ENCODE measurements at regions not wholly inside any gene's neighbourhood (a gene's known extent, or its start where the extent isn't known, plus 50 kb on each side); places are given as distances from the start of the nearest gene placed in this dataset.

DNA sequence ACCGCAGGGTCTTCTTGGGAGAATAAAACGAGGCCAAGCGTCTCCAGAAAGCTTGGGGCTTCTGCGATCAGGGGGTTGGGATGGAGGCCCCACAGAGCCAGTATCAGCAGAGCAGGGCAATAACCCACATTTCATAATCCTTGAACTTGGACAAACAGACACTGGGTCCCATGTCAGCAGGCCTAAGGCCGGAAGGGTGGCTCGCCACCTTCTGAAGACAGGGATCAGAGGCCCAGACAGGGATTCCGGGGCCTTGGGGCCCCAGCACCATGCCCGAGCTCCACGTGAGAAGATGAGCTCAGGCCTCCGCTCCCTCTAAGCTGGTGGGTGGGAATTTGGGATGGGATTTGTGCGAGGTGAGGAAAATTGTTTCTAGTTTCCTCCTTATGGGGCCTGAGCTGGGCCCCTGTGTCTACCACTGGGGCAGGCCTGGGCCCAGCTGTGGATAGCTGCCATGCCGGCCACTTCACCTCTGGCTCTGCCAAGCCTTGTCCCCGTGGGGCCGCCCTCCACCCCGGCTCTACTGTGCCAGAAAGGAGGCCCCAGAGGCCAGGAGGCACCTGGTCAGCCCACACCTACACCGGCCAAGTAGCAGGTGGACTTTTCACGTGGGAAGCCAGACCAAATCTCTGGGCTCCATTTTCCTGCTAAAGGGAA, 67.2 kb upstream of the DLK1 start:
- no peak for DNase-seq

- no peak for DNase-seq
Measured at GRCh38 chr14:100660498-100660881, 66.2 kb upstream of the DLK1 start.

DNA sequence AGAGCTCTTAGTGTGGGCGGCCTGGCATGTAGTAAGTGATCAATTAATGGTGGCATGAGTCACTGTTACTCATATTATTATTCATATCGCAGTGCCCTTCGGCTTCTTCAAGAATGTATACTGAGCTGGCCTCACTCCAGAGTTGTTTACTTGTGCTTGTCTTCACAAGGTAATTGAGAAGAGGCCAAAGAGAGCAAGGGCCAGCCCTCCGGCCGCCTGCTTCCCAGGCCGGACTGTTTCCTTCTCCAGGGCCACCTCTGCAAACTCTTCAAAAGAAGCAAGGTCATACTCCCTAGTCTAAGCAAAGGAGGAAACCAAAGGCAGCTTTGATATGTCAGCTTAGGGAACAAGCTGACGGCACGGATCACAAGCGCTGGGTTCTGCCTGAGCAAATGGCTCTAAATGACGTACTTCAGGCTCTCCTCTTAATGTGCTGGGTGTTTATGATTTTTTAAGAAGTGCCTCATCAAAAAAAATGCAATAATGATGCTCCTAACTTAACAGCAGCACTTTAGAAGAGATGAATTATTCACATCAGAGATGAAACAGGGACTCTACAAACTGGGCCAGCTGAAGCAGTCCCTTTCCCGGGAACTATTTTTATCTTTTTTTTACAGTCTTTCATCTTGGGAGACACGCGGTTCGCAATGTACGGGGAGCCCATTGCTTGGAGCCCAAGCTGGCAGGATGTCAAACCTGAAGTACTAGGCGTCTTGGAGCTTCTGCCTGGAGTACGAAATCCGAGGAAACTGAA, 65.6 kb upstream of the DLK1 start:
- no peak for DNase-seq

DNA sequence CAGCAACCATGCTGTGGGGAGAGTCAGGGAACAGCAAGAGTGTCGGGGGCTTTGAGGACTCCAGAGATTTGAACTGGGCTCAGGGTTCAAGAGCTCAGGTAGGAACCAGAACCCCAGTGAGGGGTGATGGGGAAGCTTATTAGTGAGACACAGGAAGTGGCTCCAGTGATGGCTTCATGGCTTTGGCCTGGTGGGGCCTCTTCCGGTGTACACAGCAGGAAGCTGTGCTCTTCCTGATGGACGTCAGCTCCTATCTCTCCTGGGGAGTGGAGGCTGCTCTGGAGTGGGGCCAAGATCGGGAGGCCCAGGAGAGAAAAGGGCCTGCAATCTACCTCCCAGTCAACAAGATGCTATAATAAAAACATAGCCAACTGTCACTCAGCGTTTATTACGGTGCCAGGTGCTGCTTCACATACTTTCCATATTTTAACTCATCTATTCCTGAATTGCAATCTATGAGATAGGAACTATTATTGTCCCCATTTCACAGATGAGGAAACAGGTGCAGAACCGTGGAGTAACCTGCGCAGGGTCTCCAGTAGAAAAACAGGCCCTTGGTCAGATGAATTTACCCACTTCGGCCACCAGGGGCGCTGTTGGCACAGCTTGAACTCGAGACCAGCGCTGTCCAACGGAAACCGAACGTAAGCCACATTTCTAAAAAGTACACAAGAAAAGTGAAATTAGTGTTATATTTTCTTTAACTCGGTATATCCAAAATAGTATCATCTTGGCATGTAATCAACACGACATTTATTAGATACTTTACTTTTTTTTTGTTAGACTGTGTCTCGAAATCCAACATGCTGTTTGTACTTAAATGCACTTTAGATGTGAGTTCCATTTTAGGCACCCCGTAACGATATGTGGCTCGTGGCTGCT, 63.6 kb upstream of the DLK1 start:
- peak; percentile 33 for DNase-seq

GRCh38 chr14:100663761-100664052, 63.0 kb upstream of the DLK1 start:
- no peak for DNase-seq

DNA sequence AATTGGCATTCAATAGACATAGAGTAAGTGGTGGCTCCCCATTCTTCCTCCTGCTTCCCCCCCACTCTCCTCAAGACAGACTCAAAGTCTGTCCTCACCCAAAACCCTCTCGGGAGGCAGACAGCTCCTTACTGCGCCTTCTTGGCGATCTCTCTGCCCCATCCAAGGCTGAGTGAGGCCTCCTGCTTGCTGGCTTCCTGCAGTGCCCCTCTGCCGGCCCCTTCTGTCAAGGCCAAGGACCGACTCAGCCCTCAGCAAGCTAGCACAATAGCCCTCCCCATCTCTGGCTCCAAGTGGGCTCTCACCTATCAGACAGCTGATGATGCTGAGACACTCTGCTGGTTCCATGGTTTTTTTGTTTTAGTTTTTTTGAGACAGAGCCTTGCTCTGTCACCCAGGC, 62.5 kb upstream of the DLK1 start:
- DNase-seq, result no peak

- DNase-seq, result no peak
Measured at GRCh38 chr14:100664841-100665510, 61.7 kb upstream of the DLK1 start.

DNA sequence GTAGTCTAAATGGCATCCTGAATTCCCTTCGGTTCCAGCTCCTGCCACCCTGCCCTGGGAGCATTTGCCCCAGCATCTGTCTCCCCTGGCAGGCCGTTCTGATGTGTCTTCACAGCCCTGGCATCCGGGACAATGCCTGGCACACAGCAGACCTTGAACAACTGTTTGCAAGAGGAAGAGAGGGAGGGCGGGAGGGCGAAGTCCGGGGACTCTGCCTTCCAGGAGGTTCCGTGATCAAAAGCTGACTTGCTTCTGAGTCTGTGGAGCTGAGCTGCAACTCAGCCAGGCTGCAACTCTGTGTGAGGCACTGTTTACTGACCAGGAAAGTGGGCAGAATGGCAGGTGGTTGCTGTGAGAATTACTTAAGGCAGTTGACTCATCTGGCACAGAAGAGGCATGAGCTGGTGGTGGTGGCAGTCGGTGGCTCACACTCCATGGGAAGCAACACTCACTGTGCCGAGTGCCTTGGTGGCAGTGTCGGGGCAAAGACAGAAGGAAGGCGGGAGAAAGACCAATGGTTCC, 61.1 kb upstream of the DLK1 start:
- DNase-seq, result no peak

GRCh38 chr14:100666403-100666802, 60.3 kb upstream of the DLK1 start:
- no peak for DNase-seq

GRCh38 chr14:100666851-100667250, 59.8 kb upstream of the DLK1 start:
- no peak for DNase-seq

DNA sequence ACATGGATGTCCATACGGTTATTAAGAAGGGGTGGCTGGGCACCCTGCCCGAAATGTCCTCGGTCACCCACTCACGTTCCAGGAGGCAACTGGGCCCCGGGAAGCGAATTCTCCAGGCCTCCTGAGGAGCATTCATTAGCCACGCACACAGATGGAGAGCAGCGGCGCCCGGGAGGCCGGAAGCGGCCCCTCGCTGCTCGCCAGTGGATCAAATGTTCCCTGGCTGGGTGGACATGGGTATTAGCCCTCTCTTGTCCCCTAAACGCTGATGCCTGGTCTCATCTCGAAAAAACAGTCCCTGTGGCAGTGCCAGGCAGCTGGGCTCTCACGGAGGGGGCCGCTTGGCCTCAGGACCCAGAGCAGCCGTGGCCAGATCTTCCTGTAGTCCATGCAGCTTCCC, 59.0 kb upstream of the DLK1 start:
- no peak for DNase-seq

DNA sequence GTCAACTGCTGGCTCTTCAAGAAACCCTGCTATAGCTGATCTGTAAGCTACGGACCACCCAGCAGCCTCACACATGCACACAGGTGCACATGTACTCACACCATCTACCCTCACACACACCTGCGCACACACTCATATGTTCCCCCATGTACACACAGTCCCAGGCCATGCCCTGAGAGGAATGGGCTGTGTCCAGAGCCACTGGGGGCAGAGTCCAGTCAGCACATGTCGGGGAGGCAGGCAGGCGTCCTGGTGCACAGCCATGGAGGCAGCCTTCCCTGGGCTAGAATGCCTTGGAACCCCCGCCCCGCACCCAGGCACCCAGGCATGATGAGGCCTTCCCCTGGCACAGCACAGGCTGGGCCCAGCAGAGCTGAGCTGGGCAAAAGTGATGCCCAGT, 58.3 kb upstream of the DLK1 start:
- no peak for DNase-seq

- DNase-seq, result no peak
Measured at GRCh38 chr14:100669011-100669412, 57.7 kb upstream of the DLK1 start.

GRCh38 chr14:100669468-100669867, 57.2 kb upstream of the DLK1 start:
- DNase-seq, result peak; percentile 40

- no peak for DNase-seq
Measured at GRCh38 chr14:100670017-100670752, 56.5 kb upstream of the DLK1 start.

- no peak for DNase-seq
Measured at GRCh38 chr14:100670753-100671049, 56.0 kb upstream of the DLK1 start.

- no peak for DNase-seq
Measured at GRCh38 chr14:100671386-100671901, 55.2 kb upstream of the DLK1 start.

- DNase-seq, result no peak
Measured at GRCh38 chr14:100671906-100672305, 54.8 kb upstream of the DLK1 start.

DNA sequence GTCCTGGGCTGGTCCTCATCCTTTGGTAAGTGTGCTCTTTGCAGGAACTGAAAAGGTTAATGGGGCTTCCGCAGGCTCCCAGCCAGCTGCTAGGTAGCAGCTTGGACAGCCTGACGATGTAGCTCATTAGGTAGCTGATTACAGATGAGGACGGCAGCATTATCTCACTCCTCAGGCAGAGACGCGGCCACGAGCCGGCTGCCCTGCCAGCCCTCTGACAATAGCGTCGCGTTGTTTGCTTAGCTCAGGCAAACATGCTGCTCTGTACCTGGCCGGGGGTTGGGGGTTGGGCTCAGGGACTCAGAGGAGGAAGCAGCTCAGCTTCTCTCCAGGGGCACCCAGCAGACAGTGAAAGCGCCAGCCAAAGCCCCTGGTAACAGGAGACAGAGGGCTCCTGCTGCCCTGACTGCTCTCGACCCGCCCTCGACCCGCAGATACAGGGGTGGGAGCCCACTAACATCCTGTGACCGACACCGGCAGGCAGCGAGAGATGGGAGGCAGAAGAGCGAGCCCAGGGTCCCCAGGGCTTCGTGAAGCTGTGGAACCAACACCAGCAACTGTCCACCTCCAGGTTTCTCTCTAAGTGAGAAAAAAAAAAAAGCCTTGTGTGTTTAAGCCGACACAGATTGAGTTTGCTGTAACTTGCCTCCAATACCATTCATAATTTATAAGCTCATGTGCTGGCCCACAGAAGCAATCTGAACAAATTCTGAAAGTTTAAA, 53.4 kb upstream of the DLK1 start:
- DNase-seq, result peak; percentile 47

GRCh38 chr14:100673807-100674154, 52.9 kb upstream of the DLK1 start:
- DNase-seq, result no peak

DNA sequence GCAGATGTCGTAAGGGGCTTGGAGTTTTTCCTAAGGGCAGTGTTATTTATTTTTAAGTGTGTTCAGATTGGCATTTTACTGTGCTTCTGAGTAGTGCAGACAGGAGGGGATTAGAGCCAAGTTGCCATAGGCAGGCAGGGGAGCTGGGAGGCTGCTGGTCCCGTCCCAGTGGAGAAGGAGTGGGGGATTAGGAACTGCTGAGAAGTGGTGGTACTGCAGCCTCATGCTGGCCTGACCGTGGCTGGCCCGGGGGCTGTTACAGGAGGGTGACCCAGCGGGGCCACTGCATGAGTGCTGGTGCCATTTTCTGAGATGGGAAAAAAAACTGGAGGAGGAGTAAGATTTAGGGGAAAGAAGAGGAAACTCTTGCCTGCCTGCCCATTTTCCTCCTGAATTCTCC, 52.3 kb upstream of the DLK1 start:
- DNase-seq, result no peak

Data from NCI-H187 treated with DMSO at 0.1 percent for 48 hours (cell line).